GM23338 (cell line): ENCODE measurements at regions not wholly inside any gene's neighbourhood (a gene's known extent, or its start where the extent isn't known, plus 50 kb on each side); places are given as distances from the start of the nearest gene placed in this dataset.

Experiments used
- ATAC-seq: fragments of 200-7000 bp; cut with Tn5 transposase; 3 replicates; pipeline ENCODE4 v1.9.1; 2020
- DNase-seq: peaks from one replicate; pipeline ENCODE4 v3.0.0-alpha.2; 2015; ENCODE audit warnings: low spot score
- H2AFZ ChIP-seq: fragments of 200-600 bp; sonication (generic); 2 replicates; pipeline ENCODE4 v1.8.0; 2016; ENCODE audit warnings: antibody characterized with exemption, mild to moderate bottlenecking, moderate library complexity
- H3F3A ChIP-seq: fragments of 200-600 bp; sonication (generic); replicated peaks from 2 replicates; pipeline ENCODE4 v1.8.0; 2017; ENCODE audit warnings: antibody characterized with exemption, mixed run types, low read depth
- H3K27ac ChIP-seq: fragments of 200-600 bp; sonication (generic); 2 replicates; pipeline ENCODE4 v1.6.1; 2016; ENCODE audit warnings: low read depth
- H3K27me3 ChIP-seq: fragments of 200-600 bp; sonication (generic); 2 replicates; pipeline ENCODE4 v1.8.0; 2016; ENCODE audit warnings: mild to moderate bottlenecking, mixed run types, moderate library complexity; ENCODE audit not compliant: insufficient read depth
- H3K36me3 ChIP-seq: fragments of 200-600 bp; sonication (generic); 2 replicates; pipeline ENCODE4 v1.8.0; 2016; ENCODE audit warnings: mild to moderate bottlenecking; ENCODE audit not compliant: insufficient read depth
- H3K4me1 ChIP-seq: fragments of 200-600 bp; sonication (generic); 2 replicates; pipeline ENCODE4 v1.8.0; 2016; ENCODE audit warnings: mild to moderate bottlenecking, moderate library complexity; ENCODE audit not compliant: insufficient read depth
- H3K4me2 ChIP-seq: fragments of 200-600 bp; sonication (generic); 2 replicates; pipeline ENCODE4 v1.7.1; 2017; ENCODE audit warnings: mixed run types
- H3K4me3 ChIP-seq: fragments of 200-600 bp; sonication (generic); 2 replicates; pipeline ENCODE4 v1.6.1; 2016; ENCODE audit warnings: mixed run types
- H3K79me2 ChIP-seq: fragments of 200-600 bp; sonication (generic); replicated peaks from 2 replicates; pipeline ENCODE4 v1.8.0; 2017; ENCODE audit warnings: mild to moderate bottlenecking; ENCODE audit not compliant: insufficient read depth
- H3K9me2 ChIP-seq: fragments of 200-600 bp; sonication (generic); 2 replicates; pipeline ENCODE4 v1.8.0; 2017; ENCODE audit not compliant: insufficient read depth
- H4K20me1 ChIP-seq: fragments of 200-600 bp; sonication (generic); replicated peaks from 2 replicates; pipeline ENCODE4 v1.8.0; 2017; ENCODE audit warnings: mild to moderate bottlenecking; ENCODE audit not compliant: insufficient read depth
- H3K27ac Mint-ChIP-seq: 2 replicates; pipeline ENCODE4 v1.8.0; 2020; ENCODE audit warnings: inconsistent platforms, mild to moderate bottlenecking, moderate library complexity, mixed read lengths
- H3K27me3 Mint-ChIP-seq: 3 replicates; pipeline ENCODE4 v1.8.0; 2022; ENCODE audit warnings: low read depth, mild to moderate bottlenecking, moderate library complexity, mixed read lengths, inconsistent platforms; ENCODE audit not compliant: insufficient read depth, poor library complexity
- H3K36me3 Mint-ChIP-seq: 3 replicates; pipeline ENCODE4 v1.8.0; 2021; ENCODE audit warnings: low read depth, mild to moderate bottlenecking, inconsistent platforms, moderate library complexity, mixed read lengths
- H3K4me1 Mint-ChIP-seq: 3 replicates; pipeline ENCODE4 v1.8.0; 2020; ENCODE audit warnings: mild to moderate bottlenecking, inconsistent platforms, mixed read lengths
- H3K4me3 Mint-ChIP-seq: 3 replicates; pipeline ENCODE4 v1.8.0; 2021; ENCODE audit warnings: moderate library complexity, mild to moderate bottlenecking, inconsistent platforms, mixed read lengths
- H3K9me3 Mint-ChIP-seq: 3 replicates; pipeline ENCODE4 v1.8.0; 2020; ENCODE audit warnings: moderate library complexity, mild to moderate bottlenecking, inconsistent platforms, mixed read lengths
- CREB1 ChIP-seq: fragments of 250-450 bp; sonication (Bioruptor Pico); IDR thresholded peaks from 2 replicates; pipeline ENCODE4 v1.5.0; 2020; ENCODE audit warnings: low read depth, mild to moderate bottlenecking, moderate library complexity
- ETS1 ChIP-seq: IDR thresholded peaks from 2 replicates; pipeline ENCODE4 v1.6.1; 2016; ENCODE audit warnings: antibody characterized with exemption
- EZH2 ChIP-seq: fragments of 200-600 bp; sonication (generic); IDR thresholded peaks from one replicate; pipeline ENCODE4 v1.8.0; 2017; ENCODE audit warnings: antibody characterized with exemption, mild to moderate bottlenecking, low read depth; ENCODE audit not compliant: unreplicated experiment
- EZH2phosphoT487 ChIP-seq: fragments of 200-600 bp; sonication (generic); IDR thresholded peaks from one replicate; pipeline ENCODE4 v1.8.1; 2018; ENCODE audit warnings: antibody characterized with exemption; ENCODE audit not compliant: unreplicated experiment
- JUNB ChIP-seq: IDR thresholded peaks from one replicate; pipeline ENCODE4 v1.6.1; 2016; ENCODE audit warnings: antibody characterized with exemption; ENCODE audit not compliant: unreplicated experiment
- REST ChIP-seq: IDR thresholded peaks from one replicate; pipeline ENCODE4 v1.6.1; 2018; ENCODE audit warnings: antibody characterized with exemption; ENCODE audit not compliant: unreplicated experiment
- STAT1 ChIP-seq: IDR thresholded peaks from one replicate; pipeline ENCODE4 v1.6.1; 2016; ENCODE audit warnings: antibody characterized with exemption; ENCODE audit not compliant: unreplicated experiment
- ZNF114 ChIP-seq: fragments of 250-450 bp; sonication (Bioruptor Pico); IDR thresholded peaks from 2 replicates; pipeline ENCODE4 v1.5.0; 2020; ENCODE audit warnings: mild to moderate bottlenecking, moderate library complexity
- ZNF331 ChIP-seq: fragments of 250-450 bp; sonication (Bioruptor Pico); IDR thresholded peaks from 2 replicates; pipeline ENCODE4 v1.5.0; 2020; ENCODE audit warnings: low read depth, mild to moderate bottlenecking, moderate library complexity
- ZNF462 ChIP-seq: fragments of 250-450 bp; sonication (Bioruptor Pico); IDR thresholded peaks from 2 replicates; pipeline ENCODE4 v1.5.0; 2020; ENCODE audit warnings: mild to moderate bottlenecking, moderate library complexity

GRCh38 chr6:21438986-21439352 lies 154.6 kb upstream of the SOX4 start (continued):
- TF ChIP-seq REST (no peak), EZH2phosphoT487 (no peak)

- no peaks in the 10 kb centered on the region; the same call in 2 of the 3 replicates for H3K4me1 Mint-ChIP-seq
- H3K27me3 Mint-ChIP-seq, result no peaks in the 10 kb centered on the region
- H3K4me1 ChIP-seq, result peaks cover 6% of the 10 kb centered on the region
- H2AFZ ChIP-seq, result no peak overlapping the region
- no peaks in the 10 kb centered on the region for H3K36me3 Mint-ChIP-seq
- H3K27ac ChIP-seq, result no peak overlapping the region
- H3F3A ChIP-seq, result no peaks in the 10 kb centered on the region
- H3K9me2 ChIP-seq, result peaks cover 9% of the 10 kb centered on the region; the same call in 1 of the 2 replicates
- H3K4me3 Mint-ChIP-seq, result no peak overlapping the region
- no peaks in the 10 kb centered on the region for H3K36me3 ChIP-seq
- ATAC-seq (no peak), DNase-seq (no peak)
- H4K20me1 ChIP-seq, result no peaks in the 10 kb centered on the region
- no peak overlapping the region for H3K4me2 ChIP-seq
- H3K27me3 ChIP-seq, result no peaks in the 10 kb centered on the region
- no peak overlapping the region for H3K27ac Mint-ChIP-seq
- H3K9me3 Mint-ChIP-seq, result no peaks in the 10 kb centered on the region; the same call in 2 of the 3 replicates
- no peak overlapping the region for H3K4me3 ChIP-seq
- H3K79me2 ChIP-seq, result no peaks in the 10 kb centered on the region
- TF ChIP-seq ZNF331 (no peak), JUNB (no peak), CREB1 (CRISPR knock-in tag) (no peak), STAT1 (no peak), REST (no peak), ETS1 (no peak), ZNF114 (CRISPR knock-in tag) (no peak), ZNF462 (CRISPR knock-in tag) (no peak), EZH2 (no peak), EZH2phosphoT487 (no peak)
Measured at GRCh38 chr6:21441386-21441785, 152.2 kb upstream of the SOX4 start.
